Fibroblast of villous mesenchyme (primary cell): ENCODE measurements at regions not wholly inside any gene's neighbourhood (a gene's known extent, or its start where the extent isn't known, plus 50 kb on each side); places are given as distances from the start of the nearest gene placed in this dataset.

Experiments
- DNase-seq: peaks from one replicate; pipeline ENCODE4 v3.0.0-alpha.2; 2010; ENCODE audit warnings: low read depth
- H3K4me3 ChIP-seq: 2 replicates; pipeline ENCODE4 v1.5.1; 2011; ENCODE audit warnings: low read depth, mild to moderate bottlenecking, low read length
- TF ChIP-seq, protein P1 (sequence below): IDR thresholded peaks from 2 replicates; pipeline ENCODE4 v1.5.1; 2012; ENCODE audit warnings: low read depth, mild to moderate bottlenecking, low read length; ENCODE audit not compliant: insufficient read depth

DNA sequence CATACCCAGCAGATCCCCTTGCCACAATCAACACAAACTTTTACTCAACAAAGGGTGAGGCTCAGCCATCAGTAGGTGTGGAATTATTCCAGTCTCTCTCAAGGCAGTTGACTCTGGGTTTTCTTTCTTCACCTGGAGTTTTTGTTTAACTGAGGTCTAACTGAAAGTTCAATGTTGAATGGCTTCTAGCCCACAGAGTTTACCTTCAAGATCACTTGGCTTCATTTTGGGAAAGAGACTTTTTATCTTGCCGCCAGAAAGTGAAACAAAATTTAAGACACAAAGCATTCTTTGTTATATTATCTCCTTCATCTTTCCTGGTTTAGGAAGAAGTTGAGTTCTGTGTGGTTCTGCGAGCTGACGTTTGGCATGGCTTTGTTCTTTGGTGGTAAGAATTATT lies 83.8 kb upstream of the RASGEF1B start:
- TF ChIP-seq, protein P1, sequence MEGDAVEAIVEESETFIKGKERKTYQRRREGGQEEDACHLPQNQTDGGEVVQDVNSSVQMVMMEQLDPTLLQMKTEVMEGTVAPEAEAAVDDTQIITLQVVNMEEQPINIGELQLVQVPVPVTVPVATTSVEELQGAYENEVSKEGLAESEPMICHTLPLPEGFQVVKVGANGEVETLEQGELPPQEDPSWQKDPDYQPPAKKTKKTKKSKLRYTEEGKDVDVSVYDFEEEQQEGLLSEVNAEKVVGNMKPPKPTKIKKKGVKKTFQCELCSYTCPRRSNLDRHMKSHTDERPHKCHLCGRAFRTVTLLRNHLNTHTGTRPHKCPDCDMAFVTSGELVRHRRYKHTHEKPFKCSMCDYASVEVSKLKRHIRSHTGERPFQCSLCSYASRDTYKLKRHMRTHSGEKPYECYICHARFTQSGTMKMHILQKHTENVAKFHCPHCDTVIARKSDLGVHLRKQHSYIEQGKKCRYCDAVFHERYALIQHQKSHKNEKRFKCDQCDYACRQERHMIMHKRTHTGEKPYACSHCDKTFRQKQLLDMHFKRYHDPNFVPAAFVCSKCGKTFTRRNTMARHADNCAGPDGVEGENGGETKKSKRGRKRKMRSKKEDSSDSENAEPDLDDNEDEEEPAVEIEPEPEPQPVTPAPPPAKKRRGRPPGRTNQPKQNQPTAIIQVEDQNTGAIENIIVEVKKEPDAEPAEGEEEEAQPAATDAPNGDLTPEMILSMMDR: no peak
- no peak overlapping the region for H3K4me3 ChIP-seq
- DNase-seq: no peak

DNA sequence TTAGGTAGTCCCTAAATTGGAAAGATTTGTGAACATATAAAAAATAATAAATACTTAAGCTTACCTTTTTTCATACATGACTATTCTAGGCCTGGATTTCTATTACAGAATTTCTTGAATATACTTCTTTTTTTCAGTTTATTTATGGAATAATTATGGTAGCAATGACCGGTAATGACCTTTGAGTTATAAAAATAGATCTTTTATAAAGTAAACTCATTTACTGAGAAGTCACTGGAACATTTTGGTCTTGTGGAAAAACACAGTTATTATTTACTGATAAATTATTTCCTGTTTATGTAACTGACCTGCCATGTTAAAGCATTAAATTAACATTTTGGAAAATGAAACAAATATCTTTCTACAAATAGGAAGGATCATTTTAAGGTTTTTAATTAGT lies 80.4 kb upstream of the RASGEF1B start:
- TF ChIP-seq, protein P1: no peak
- no peak overlapping the region for H3K4me3 ChIP-seq
- no peak for DNase-seq

GRCh38 chr4:81550388-81550859 lies 78.7 kb upstream of the RASGEF1B start:
- no peak overlapping the region for H3K4me3 ChIP-seq
- TF ChIP-seq, protein P1: no peak
- no peak for DNase-seq

GRCh38 chr4:81549984-81550383 lies 78.3 kb upstream of the RASGEF1B start:
- no peak overlapping the region for H3K4me3 ChIP-seq
- no peak for DNase-seq
- TF ChIP-seq, protein P1: no peak

GRCh38 chr4:81546777-81547176 lies 75.1 kb upstream of the RASGEF1B start:
- TF ChIP-seq, protein P1: no peak

GRCh38 chr4:81541161-81541945 lies 69.6 kb upstream of the RASGEF1B start:
- DNase-seq: no peak
- TF ChIP-seq, protein P1: no peak
- no peak overlapping the region for H3K4me3 ChIP-seq

More at GRCh38 chr4:81546777-81547176, 75.1 kb upstream of the RASGEF1B start:
- DNase-seq: no peak
- no peak overlapping the region for H3K4me3 ChIP-seq
